ENCODE measurements at regions not wholly inside any gene's neighbourhood (a gene's known extent, or its start where the extent isn't known, plus 50 kb on each side); places are given as distances from the start of the nearest gene placed in this dataset.

- intact Hi-C loops (cut with micrococcal nuclease), result no loop called here
- POLR2A ChIA-PET, result no interaction called here
- CTCF ChIA-PET, result no interaction called here
- Mint-ChIP-seq H3K4me3 (no peak overlapping the region), H3K27ac (no peak overlapping the region), H3K9me3 (no peaks in the 10 kb centered on the region), H3K4me1 (ENCODE audit: low read depth) (no peaks in the 10 kb centered on the region), H3K27me3 (peaks cover 8% of the 10 kb centered on the region), H3K36me3 (no peaks in the 10 kb centered on the region)
- no peak for DNase-seq
These were observed 179.9 kb downstream of the NPHP4 start for GRCh38 chr1:5812295-5812694.

- Mint-ChIP-seq H3K9me3 (no peaks in the 10 kb centered on the region), H3K4me1 (ENCODE audit: low read depth) (no peaks in the 10 kb centered on the region), H3K27me3 (peaks cover 6% of the 10 kb centered on the region), H3K36me3 (no peaks in the 10 kb centered on the region), H3K4me3 (no peak overlapping the region), H3K27ac (no peak overlapping the region)
- DNase-seq, result no peak
- intact Hi-C loops (cut with micrococcal nuclease), result no loop called here
- ChIA-PET CTCF (no interaction called here), POLR2A (no interaction called here)
These were observed 180.8 kb downstream of the NPHP4 start for GRCh38 chr1:5811419-5811818.

GRCh38 chr1:5810553-5811270 is 181.5 kb downstream of the NPHP4 start:
- Mint-ChIP-seq H3K36me3 (no peaks in the 10 kb centered on the region), H3K4me1 (ENCODE audit: low read depth) (no peaks in the 10 kb centered on the region), H3K27ac (no peak overlapping the region), H3K27me3 (peaks cover 3% of the 10 kb centered on the region), H3K9me3 (no peaks in the 10 kb centered on the region), H3K4me3 (no peak overlapping the region)
- DNase-seq, result no peak
- intact Hi-C loops (cut with micrococcal nuclease), result no loop called here
- POLR2A ChIA-PET, result no interaction called here
- CTCF ChIA-PET, result no interaction called here

GRCh38 chr1:5810131-5810530 is 182.1 kb downstream of the NPHP4 start:
- Mint-ChIP-seq H3K9me3 (no peaks in the 10 kb centered on the region), H3K36me3 (no peaks in the 10 kb centered on the region), H3K27me3 (peaks cover 3% of the 10 kb centered on the region), H3K4me3 (no peak overlapping the region), H3K4me1 (ENCODE audit: low read depth) (no peaks in the 10 kb centered on the region), H3K27ac (no peak overlapping the region)
- intact Hi-C loops (cut with micrococcal nuclease), result no loop called here
- ChIA-PET CTCF (no interaction called here), POLR2A (no interaction called here)
- DNase-seq, result no peak

GRCh38 chr1:5809207-5809788 is 182.9 kb downstream of the NPHP4 start:
- DNase-seq, result no peak
- H3K27me3 Mint-ChIP-seq, result peaks cover 3% of the 10 kb centered on the region
- POLR2A ChIA-PET, result no interaction called here
- no peaks in the 10 kb centered on the region for H3K36me3 Mint-ChIP-seq
- no peaks in the 10 kb centered on the region for H3K4me1 Mint-ChIP-seq (ENCODE audit: low read depth)
- H3K27ac Mint-ChIP-seq, result no peak overlapping the region
- CTCF ChIA-PET, result no interaction called here
- H3K4me3 Mint-ChIP-seq, result no peak overlapping the region
- intact Hi-C loops (cut with micrococcal nuclease), result no loop called here
- H3K9me3 Mint-ChIP-seq, result no peaks in the 10 kb centered on the region

DNA sequence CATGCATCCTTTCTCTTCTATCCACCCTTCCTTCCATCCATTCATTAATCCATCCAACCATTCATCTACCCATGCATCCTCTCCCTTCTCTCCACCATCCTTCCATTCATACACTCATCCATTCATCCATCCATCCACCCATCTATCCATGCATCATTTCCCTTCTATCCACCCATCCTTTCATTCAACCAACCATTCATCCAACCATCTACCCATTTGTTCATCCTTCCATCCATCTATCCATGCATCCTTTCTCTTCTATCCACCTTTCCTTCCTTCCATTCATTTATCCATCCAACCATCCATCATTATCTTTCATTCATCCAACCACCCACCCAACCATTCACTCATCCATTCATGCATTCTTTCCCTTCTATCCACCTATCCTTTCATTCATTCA is 188.4 kb downstream of the NPHP4 start:
- Mint-ChIP-seq H3K4me1 (ENCODE audit: low read depth) (no peaks in the 10 kb centered on the region), H3K4me3 (no peak overlapping the region), H3K27ac (no peak overlapping the region), H3K36me3 (no peaks in the 10 kb centered on the region), H3K27me3 (no peaks in the 10 kb centered on the region), H3K9me3 (no peaks in the 10 kb centered on the region)
- POLR2A ChIA-PET, result no interaction called here
- CTCF ChIA-PET, result no interaction called here
- DNase-seq, result no peak
- intact Hi-C loops (cut with micrococcal nuclease), result no loop called here

- ChIA-PET POLR2A (no interaction called here), CTCF (no interaction called here)
- no peaks in the 10 kb centered on the region for H3K9me3 Mint-ChIP-seq
- H3K27me3 Mint-ChIP-seq, result no peaks in the 10 kb centered on the region
- no peak for DNase-seq
- intact Hi-C loops (cut with micrococcal nuclease), result no loop called here
- no peak overlapping the region for H3K4me3 Mint-ChIP-seq
- H3K36me3 Mint-ChIP-seq, result no peaks in the 10 kb centered on the region
- no peak overlapping the region for H3K27ac Mint-ChIP-seq
- H3K4me1 Mint-ChIP-seq (ENCODE audit: low read depth), result no peaks in the 10 kb centered on the region
These were observed 189.6 kb downstream of the NPHP4 start for GRCh38 chr1:5802606-5803005.

- Mint-ChIP-seq H3K27me3 (no peaks in the 10 kb centered on the region), H3K36me3 (no peaks in the 10 kb centered on the region)
- POLR2A ChIA-PET, result no interaction called here
These were observed 193.3 kb downstream of the NPHP4 start for GRCh38 chr1:5798904-5799303.

GRCh38 chr1:5798151-5798730 is 194.0 kb downstream of the NPHP4 start:
- H3K27me3 Mint-ChIP-seq, result no peaks in the 10 kb centered on the region
- ChIA-PET POLR2A (no interaction called here), CTCF (interaction anchor here (0.6 kb wide), 1 partner anchor 1220 kb away, joined by 3 read pairs; no protein-coding TSS in a partner anchor)
- DNase-seq, result no peak
- H3K9me3 Mint-ChIP-seq, result no peaks in the 10 kb centered on the region
- no peak overlapping the region for H3K27ac Mint-ChIP-seq
- H3K4me3 Mint-ChIP-seq, result no peak overlapping the region
- intact Hi-C loops (cut with micrococcal nuclease), result no loop called here
- no peaks in the 10 kb centered on the region for H3K4me1 Mint-ChIP-seq (ENCODE audit: low read depth)
- H3K36me3 Mint-ChIP-seq, result no peaks in the 10 kb centered on the region

More at GRCh38 chr1:5798904-5799303, 193.3 kb downstream of the NPHP4 start:
- intact Hi-C loops (cut with micrococcal nuclease), result no loop called here
- Mint-ChIP-seq H3K4me3 (no peak overlapping the region), H3K27ac (no peak overlapping the region), H3K9me3 (no peaks in the 10 kb centered on the region), H3K4me1 (ENCODE audit: low read depth) (no peaks in the 10 kb centered on the region)
- CTCF ChIA-PET, result no interaction called here
- DNase-seq, result no peak

DNA sequence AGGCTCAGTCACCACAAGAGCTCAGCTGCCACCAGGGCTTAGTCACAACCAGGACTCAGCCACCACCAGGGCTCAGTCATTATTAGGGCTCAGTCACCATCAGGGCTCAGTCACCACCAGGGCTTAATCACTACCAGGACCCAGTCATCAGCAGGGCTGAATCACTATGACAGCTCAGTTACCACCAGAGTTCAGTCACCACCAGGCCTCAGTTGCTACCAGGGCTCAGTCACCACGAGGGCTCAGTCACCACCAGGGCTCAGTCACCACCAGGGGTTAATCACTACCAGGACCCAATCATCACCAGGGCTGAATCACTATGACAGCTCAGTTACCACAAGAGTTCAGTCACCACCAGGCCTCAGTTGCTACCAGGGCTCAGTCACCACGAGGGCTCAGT is 196.2 kb downstream of the NPHP4 start:
- ChIA-PET CTCF (no interaction called here), POLR2A (no interaction called here)
- H3K9me3 Mint-ChIP-seq, result no peaks in the 10 kb centered on the region
- intact Hi-C loops (cut with micrococcal nuclease), result no loop called here
- peaks cover 3% of the 10 kb centered on the region for H3K27me3 Mint-ChIP-seq
- H3K4me1 Mint-ChIP-seq (ENCODE audit: low read depth), result no peaks in the 10 kb centered on the region
- DNase-seq, result peak; percentile 10
- no peaks in the 10 kb centered on the region for H3K36me3 Mint-ChIP-seq
- H3K4me3 Mint-ChIP-seq, result no peak overlapping the region
- H3K27ac Mint-ChIP-seq, result no peak overlapping the region

DNA sequence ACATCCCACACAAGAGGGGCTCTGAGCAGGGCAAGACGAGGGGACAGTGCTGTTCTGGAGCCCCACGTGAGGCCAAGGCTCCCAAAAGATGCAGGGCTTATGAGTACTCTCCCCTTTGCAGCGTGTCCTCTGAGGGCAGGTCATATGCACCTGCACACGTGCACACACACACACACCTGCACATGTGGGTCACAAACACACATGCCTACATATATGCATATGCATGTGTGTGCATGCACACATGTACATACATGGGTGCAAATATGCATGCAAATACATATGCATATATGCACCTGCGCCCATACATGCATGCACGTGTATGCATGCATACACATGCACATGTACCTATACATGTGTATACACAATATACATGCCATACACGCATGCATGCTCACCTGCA is 197.9 kb downstream of the NPHP4 start:
- no peak overlapping the region for H3K4me3 Mint-ChIP-seq
- ChIA-PET POLR2A (no interaction called here), CTCF (no interaction called here)
- intact Hi-C loops (cut with micrococcal nuclease), result no loop called here
- no peaks in the 10 kb centered on the region for H3K4me1 Mint-ChIP-seq (ENCODE audit: low read depth)
- no peak for DNase-seq
- H3K27me3 Mint-ChIP-seq, result peaks cover 3% of the 10 kb centered on the region
- H3K36me3 Mint-ChIP-seq, result no peaks in the 10 kb centered on the region
- peaks cover 8% of the 10 kb centered on the region for H3K9me3 Mint-ChIP-seq
- no peak overlapping the region for H3K27ac Mint-ChIP-seq

DNA sequence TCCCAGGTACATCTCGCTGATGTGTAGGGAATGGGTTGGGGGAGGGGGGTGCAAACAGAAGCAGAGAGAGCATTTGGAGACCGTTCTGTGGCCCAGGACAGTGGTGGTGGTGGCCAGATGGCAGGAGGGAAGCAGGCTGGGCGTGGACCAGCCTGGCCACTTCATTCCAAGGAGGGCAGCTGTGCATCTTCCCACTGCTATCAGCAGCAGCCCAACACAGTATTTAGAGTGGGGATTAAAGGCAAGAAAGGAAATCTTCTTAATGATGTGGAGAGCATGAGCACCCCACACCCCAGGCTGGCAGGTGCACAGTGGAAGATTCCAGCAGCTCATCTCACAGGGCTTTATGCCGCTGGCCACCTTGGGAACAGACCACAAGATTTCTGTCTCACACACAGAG is 198.7 kb downstream of the NPHP4 start:
- Mint-ChIP-seq H3K9me3 (peaks cover 9% of the 10 kb centered on the region), H3K4me1 (ENCODE audit: low read depth) (no peaks in the 10 kb centered on the region), H3K36me3 (no peaks in the 10 kb centered on the region), H3K27ac (no peak overlapping the region), H3K4me3 (no peak overlapping the region), H3K27me3 (peaks cover 3% of the 10 kb centered on the region)
- ChIA-PET POLR2A (no interaction called here), CTCF (no interaction called here)
- intact Hi-C loops (cut with micrococcal nuclease), result no loop called here
- no peak for DNase-seq

- H3K27me3 Mint-ChIP-seq, result peaks cover 2% of the 10 kb centered on the region
- H3K36me3 Mint-ChIP-seq, result no peaks in the 10 kb centered on the region
- intact Hi-C loops (cut with micrococcal nuclease), result no loop called here
- POLR2A ChIA-PET, result no interaction called here
- H3K27ac Mint-ChIP-seq, result no peak overlapping the region
- CTCF ChIA-PET, result no interaction called here
- DNase-seq, result no peak
- peaks cover 5% of the 10 kb centered on the region for H3K9me3 Mint-ChIP-seq
- no peaks in the 10 kb centered on the region for H3K4me1 Mint-ChIP-seq (ENCODE audit: low read depth)
- H3K4me3 Mint-ChIP-seq, result no peak overlapping the region
These were observed 211.1 kb downstream of the NPHP4 start for GRCh38 chr1:5781079-5781478.
